ENCODE measurements at regions not wholly inside any gene's neighbourhood (a gene's known extent, or its start where the extent isn't known, plus 50 kb on each side); places are given as distances from the start of the nearest gene placed in this dataset.

DNA sequence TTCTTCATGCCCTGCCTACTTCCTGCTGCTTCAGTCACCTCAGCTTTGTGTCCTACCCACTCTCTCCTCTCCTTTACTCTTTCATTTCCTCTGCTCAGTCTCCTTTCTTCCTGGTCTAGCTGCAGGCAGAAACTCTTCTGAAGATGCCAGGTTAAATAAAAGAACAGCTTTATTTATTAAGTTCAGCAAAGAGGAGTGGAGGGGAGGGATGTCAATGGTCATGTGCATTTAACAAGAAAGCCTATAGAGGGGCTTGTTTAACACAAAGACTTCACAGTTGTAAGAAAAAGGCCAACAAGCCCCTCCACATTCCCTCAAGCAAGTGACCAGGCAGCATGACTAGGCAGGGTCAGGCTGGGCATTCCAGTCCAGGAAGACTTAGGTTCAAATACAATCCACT, 609.2 kb downstream of the INSC start (continued):
- TF ChIP-seq, protein P1, sequence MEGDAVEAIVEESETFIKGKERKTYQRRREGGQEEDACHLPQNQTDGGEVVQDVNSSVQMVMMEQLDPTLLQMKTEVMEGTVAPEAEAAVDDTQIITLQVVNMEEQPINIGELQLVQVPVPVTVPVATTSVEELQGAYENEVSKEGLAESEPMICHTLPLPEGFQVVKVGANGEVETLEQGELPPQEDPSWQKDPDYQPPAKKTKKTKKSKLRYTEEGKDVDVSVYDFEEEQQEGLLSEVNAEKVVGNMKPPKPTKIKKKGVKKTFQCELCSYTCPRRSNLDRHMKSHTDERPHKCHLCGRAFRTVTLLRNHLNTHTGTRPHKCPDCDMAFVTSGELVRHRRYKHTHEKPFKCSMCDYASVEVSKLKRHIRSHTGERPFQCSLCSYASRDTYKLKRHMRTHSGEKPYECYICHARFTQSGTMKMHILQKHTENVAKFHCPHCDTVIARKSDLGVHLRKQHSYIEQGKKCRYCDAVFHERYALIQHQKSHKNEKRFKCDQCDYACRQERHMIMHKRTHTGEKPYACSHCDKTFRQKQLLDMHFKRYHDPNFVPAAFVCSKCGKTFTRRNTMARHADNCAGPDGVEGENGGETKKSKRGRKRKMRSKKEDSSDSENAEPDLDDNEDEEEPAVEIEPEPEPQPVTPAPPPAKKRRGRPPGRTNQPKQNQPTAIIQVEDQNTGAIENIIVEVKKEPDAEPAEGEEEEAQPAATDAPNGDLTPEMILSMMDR (IDR thresholded peaks at IDR 0.05 in 2 of 3, conservative IDR thresholded peaks at IDR 0.05 in 1 of 3; ENCODE audit: insufficient read depth in 2 of 3, low read depth in 1 of 3, low read length in 3 of 3), result no peak
- TF ChIP-seq RFX7 (CRISPR knock-in tag; IDR thresholded peaks at IDR 0.05), result no peak
- no peak for TF ChIP-seq HSF4 (CRISPR knock-in tag; IDR thresholded peaks at IDR 0.05; ENCODE audit: borderline replicate concordance)
- no peak for TF ChIP-seq TARDBP (IDR thresholded peaks at IDR 0.05)
- no peak for TF ChIP-seq POLR2H (tag; IDR thresholded peaks at IDR 0.05; ENCODE audit: low read depth)
- TF ChIP-seq, protein P2, sequence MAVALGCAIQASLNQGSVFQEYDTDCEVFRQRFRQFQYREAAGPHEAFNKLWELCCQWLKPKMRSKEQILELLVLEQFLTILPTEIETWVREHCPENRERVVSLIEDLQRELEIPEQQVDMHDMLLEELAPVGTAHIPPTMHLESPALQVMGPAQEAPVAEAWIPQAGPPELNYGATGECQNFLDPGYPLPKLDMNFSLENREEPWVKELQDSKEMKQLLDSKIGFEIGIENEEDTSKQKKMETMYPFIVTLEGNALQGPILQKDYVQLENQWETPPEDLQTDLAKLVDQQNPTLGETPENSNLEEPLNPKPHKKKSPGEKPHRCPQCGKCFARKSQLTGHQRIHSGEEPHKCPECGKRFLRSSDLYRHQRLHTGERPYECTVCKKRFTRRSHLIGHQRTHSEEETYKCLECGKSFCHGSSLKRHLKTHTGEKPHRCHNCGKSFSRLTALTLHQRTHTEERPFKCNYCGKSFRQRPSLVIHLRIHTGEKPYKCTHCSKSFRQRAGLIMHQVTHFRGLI (CRISPR knock-in tag; IDR thresholded peaks at IDR 0.05), result no peak
- no peak for TF ChIP-seq NCOA2 (IDR thresholded peaks at IDR 0.05; ENCODE audit: partially characterized antibody in 2 of 2)
- no peak for TF ChIP-seq FOXK2 (conservative IDR thresholded peaks at IDR 0.05 in 1 of 2, IDR thresholded peaks at IDR 0.05 in 1 of 2; ENCODE audit: low read depth in 2 of 2)
- TF ChIP-seq NUFIP1 (IDR thresholded peaks at IDR 0.05; ENCODE audit: partially characterized antibody), result no peak
- TF ChIP-seq SMAD4 (CRISPR knock-in tag; conservative IDR thresholded peaks at IDR 0.05), result no peak
- TF ChIP-seq, protein P3, sequence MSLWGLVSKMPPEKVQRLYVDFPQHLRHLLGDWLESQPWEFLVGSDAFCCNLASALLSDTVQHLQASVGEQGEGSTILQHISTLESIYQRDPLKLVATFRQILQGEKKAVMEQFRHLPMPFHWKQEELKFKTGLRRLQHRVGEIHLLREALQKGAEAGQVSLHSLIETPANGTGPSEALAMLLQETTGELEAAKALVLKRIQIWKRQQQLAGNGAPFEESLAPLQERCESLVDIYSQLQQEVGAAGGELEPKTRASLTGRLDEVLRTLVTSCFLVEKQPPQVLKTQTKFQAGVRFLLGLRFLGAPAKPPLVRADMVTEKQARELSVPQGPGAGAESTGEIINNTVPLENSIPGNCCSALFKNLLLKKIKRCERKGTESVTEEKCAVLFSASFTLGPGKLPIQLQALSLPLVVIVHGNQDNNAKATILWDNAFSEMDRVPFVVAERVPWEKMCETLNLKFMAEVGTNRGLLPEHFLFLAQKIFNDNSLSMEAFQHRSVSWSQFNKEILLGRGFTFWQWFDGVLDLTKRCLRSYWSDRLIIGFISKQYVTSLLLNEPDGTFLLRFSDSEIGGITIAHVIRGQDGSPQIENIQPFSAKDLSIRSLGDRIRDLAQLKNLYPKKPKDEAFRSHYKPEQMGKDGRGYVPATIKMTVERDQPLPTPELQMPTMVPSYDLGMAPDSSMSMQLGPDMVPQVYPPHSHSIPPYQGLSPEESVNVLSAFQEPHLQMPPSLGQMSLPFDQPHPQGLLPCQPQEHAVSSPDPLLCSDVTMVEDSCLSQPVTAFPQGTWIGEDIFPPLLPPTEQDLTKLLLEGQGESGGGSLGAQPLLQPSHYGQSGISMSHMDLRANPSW (CRISPR knock-in tag; IDR thresholded peaks at IDR 0.05), result no peak
- TF ChIP-seq, protein P4, sequence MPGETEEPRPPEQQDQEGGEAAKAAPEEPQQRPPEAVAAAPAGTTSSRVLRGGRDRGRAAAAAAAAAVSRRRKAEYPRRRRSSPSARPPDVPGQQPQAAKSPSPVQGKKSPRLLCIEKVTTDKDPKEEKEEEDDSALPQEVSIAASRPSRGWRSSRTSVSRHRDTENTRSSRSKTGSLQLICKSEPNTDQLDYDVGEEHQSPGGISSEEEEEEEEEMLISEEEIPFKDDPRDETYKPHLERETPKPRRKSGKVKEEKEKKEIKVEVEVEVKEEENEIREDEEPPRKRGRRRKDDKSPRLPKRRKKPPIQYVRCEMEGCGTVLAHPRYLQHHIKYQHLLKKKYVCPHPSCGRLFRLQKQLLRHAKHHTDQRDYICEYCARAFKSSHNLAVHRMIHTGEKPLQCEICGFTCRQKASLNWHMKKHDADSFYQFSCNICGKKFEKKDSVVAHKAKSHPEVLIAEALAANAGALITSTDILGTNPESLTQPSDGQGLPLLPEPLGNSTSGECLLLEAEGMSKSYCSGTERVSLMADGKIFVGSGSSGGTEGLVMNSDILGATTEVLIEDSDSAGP (CRISPR knock-in tag; IDR thresholded peaks at IDR 0.05), result no peak
- no peak for TF ChIP-seq ZNF444 (CRISPR knock-in tag; IDR thresholded peaks at IDR 0.05)
- TF ChIP-seq NRF1 (conservative IDR thresholded peaks at IDR 0.05 in 1 of 2, IDR thresholded peaks at IDR 0.05 in 1 of 2), result no peak
- TF ChIP-seq HLTF (IDR thresholded peaks at IDR 0.05), result no peak
- TF ChIP-seq, protein P5, sequence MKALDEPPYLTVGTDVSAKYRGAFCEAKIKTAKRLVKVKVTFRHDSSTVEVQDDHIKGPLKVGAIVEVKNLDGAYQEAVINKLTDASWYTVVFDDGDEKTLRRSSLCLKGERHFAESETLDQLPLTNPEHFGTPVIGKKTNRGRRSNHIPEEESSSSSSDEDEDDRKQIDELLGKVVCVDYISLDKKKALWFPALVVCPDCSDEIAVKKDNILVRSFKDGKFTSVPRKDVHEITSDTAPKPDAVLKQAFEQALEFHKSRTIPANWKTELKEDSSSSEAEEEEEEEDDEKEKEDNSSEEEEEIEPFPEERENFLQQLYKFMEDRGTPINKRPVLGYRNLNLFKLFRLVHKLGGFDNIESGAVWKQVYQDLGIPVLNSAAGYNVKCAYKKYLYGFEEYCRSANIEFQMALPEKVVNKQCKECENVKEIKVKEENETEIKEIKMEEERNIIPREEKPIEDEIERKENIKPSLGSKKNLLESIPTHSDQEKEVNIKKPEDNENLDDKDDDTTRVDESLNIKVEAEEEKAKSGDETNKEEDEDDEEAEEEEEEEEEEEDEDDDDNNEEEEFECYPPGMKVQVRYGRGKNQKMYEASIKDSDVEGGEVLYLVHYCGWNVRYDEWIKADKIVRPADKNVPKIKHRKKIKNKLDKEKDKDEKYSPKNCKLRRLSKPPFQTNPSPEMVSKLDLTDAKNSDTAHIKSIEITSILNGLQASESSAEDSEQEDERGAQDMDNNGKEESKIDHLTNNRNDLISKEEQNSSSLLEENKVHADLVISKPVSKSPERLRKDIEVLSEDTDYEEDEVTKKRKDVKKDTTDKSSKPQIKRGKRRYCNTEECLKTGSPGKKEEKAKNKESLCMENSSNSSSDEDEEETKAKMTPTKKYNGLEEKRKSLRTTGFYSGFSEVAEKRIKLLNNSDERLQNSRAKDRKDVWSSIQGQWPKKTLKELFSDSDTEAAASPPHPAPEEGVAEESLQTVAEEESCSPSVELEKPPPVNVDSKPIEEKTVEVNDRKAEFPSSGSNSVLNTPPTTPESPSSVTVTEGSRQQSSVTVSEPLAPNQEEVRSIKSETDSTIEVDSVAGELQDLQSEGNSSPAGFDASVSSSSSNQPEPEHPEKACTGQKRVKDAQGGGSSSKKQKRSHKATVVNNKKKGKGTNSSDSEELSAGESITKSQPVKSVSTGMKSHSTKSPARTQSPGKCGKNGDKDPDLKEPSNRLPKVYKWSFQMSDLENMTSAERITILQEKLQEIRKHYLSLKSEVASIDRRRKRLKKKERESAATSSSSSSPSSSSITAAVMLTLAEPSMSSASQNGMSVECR (CRISPR knock-in tag; IDR thresholded peaks at IDR 0.05), result no peak
